HFF-Myc (cell line): ENCODE measurements at regions not wholly inside any gene's neighbourhood (a gene's known extent, or its start where the extent isn't known, plus 50 kb on each side); places are given as distances from the start of the nearest gene placed in this dataset.

ENCODE experiments used
- DNase-seq: peaks from one replicate; pipeline ENCODE4 v3.0.0-alpha.2; 2011; ENCODE audit warnings: low read depth; ENCODE audit errors: extremely low read depth
- H3K4me3 ChIP-seq: replicated peaks from 2 replicates; pipeline ENCODE4 v1.5.1; 2011; ENCODE audit warnings: low read depth, mild to moderate bottlenecking, control low read depth, low read length
- TF ChIP-seq, protein P1 (sequence below): IDR thresholded peaks from 2 replicates; pipeline ENCODE4 v1.5.1; 2012; ENCODE audit warnings: mild to moderate bottlenecking, low read depth, low read length, control low read depth; ENCODE audit errors: missing control alignments

DNA sequence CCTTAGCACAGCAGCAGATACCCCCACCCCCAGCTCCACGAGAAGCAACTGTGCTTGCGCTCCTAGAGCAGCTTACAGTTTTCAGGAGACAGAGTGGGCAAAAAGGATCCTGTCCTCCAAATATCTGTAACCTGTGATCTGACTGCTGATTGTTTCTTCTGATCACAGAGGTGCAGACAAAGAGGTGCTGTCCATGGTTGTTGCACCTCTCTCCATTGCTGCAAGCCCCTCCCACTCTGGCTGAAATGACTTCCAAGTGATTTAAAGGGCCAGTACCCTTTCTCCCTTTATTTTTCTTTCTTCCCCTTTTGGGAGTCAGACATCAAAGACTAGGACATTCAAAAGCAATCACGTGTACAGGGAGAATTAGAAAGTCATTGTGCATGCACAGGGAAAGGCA is 205.3 kb upstream of the GEMIN8 start:
- DNase-seq = no peak
- TF ChIP-seq, protein P1, sequence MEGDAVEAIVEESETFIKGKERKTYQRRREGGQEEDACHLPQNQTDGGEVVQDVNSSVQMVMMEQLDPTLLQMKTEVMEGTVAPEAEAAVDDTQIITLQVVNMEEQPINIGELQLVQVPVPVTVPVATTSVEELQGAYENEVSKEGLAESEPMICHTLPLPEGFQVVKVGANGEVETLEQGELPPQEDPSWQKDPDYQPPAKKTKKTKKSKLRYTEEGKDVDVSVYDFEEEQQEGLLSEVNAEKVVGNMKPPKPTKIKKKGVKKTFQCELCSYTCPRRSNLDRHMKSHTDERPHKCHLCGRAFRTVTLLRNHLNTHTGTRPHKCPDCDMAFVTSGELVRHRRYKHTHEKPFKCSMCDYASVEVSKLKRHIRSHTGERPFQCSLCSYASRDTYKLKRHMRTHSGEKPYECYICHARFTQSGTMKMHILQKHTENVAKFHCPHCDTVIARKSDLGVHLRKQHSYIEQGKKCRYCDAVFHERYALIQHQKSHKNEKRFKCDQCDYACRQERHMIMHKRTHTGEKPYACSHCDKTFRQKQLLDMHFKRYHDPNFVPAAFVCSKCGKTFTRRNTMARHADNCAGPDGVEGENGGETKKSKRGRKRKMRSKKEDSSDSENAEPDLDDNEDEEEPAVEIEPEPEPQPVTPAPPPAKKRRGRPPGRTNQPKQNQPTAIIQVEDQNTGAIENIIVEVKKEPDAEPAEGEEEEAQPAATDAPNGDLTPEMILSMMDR = no peak
- no peak overlapping the region for H3K4me3 ChIP-seq

DNA sequence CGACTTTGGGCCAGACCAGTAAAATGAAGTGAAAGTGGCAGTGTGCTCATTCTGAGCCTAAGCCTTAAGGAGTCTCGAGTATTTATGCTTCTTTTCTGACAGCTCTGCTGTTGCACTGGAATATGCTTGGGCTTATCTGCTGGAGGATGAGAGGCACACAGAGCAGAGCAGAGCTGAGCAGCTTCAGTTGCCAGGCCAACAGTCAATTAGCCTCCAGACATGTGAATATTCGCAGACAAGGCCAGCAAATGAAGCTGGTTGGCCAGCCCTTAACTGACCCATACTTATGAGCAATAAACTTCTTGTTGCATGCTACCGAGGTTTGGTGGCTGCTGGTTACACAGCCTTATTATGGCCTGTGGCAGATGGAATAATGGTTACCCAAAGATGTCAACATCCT is 203.0 kb upstream of the GEMIN8 start:
- no peak for DNase-seq
- TF ChIP-seq, protein P1 = no peak
- no peak overlapping the region for H3K4me3 ChIP-seq

DNA sequence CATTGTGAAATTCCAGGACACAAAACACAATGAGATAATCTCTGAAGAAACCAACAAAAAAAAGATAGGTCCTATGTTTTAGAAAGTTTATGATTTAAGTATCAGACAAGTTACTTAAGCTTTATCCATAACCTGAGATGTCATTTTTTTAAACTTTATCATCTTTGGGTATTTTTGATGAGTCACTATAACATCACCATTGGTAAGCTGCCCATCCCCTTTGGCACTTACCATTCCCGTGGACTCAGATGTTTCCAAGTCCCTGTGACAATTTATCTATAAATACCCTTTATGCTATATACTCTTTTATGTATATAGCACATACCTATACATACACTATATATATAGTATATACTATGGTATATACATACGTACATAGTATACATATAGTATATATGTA is 198.9 kb upstream of the GEMIN8 start:
- TF ChIP-seq, protein P1 = no peak
- no peak for DNase-seq
- H3K4me3 ChIP-seq = no peak overlapping the region

DNA sequence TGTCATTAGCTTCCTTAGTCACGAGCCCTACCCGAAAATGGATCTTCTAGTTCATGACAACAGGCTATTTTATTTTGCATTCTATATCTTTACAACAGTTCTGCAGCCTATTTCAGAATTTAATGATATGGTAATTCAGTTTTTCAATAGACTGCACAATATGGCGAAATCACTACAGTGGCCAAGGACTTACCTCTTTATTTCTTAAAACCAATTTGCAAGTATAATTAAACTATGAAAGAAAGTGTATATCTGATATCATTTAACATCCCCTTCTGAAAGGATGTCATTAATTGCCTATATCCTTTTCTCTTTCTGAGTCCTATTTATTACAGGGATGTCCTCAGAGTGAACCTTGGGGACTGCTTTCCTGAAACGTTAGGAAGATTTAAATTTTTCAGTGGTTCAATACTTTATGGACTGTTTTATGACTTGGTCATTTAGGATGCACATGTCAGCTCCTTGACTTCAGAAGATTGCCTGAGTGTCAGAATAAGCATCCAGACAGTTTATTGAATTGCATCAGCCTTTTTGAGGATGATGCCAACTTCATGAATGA is 190.8 kb upstream of the GEMIN8 start:
- TF ChIP-seq, protein P1 = no peak
- no peak for DNase-seq
- no peak overlapping the region for H3K4me3 ChIP-seq

DNA sequence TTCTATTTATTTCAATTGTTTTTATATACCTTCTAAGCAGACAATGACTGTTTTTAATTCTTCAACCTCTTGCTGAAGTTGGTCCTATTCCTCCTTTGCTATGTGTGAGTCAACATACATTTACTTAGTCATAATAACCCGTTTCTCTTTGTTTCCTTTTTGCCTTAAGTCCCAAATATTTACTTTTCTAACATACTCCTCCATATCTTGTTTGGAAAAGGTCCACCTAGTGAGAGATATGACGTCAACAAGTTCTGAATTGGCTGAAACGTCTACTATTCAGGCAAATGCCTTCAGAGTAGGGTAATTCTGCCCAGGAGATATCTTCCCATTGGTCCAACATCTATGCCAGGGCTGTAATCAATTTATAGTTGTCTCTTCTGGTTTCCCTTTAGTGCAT is 179.3 kb upstream of the GEMIN8 start:
- DNase-seq = no peak
- no peak overlapping the region for H3K4me3 ChIP-seq

DNA sequence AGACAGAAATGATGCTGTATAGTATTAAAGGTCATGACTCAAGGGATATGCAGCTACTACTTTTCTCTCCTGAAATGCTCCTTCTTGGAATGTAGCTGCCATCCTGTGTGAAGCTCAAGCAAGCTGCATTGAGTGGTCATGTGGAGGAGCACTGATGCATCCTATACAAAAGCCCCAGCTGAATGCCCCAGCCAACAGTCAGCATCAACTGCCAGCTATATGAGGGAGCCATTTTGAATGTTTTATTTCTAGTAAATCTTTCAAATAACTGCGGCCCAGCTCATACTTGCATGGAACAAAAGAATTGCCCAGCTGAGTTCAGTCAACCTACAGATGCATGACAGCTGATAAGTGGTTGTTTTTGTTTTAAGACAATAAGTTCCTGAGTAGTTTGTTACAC is 165.0 kb upstream of the GEMIN8 start:
- TF ChIP-seq, protein P1 = no peak
- no peak for DNase-seq
- H3K4me3 ChIP-seq = no peak overlapping the region

More for the DNA sequence above, 179.3 kb upstream of the GEMIN8 start:
- TF ChIP-seq, protein P1 = no peak

DNA sequence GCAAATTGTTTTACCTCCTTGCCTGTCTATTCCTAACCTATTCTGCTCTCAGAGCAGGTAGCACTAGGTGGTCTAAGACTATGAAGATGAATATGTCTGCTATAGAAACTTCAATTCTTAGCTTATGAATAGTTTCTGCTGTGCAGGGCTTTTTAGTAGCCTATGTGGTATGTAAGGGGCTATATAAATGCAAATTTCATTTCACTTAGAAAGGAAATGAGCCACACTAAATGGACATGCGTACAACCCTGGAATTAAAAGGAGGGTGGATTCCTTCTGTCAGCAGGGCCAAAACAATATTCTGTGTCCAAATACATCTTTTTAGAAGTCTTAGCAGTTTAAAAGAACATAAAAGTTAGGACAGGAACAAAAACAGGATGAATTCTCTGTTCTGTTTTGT is 163.9 kb upstream of the GEMIN8 start:
- DNase-seq = no peak
- TF ChIP-seq, protein P1 = no peak
- no peak overlapping the region for H3K4me3 ChIP-seq
